ENCODE measurements at regions not wholly inside any gene's neighbourhood (a gene's known extent, or its start where the extent isn't known, plus 50 kb on each side); places are given as distances from the start of the nearest gene placed in this dataset.

DNA sequence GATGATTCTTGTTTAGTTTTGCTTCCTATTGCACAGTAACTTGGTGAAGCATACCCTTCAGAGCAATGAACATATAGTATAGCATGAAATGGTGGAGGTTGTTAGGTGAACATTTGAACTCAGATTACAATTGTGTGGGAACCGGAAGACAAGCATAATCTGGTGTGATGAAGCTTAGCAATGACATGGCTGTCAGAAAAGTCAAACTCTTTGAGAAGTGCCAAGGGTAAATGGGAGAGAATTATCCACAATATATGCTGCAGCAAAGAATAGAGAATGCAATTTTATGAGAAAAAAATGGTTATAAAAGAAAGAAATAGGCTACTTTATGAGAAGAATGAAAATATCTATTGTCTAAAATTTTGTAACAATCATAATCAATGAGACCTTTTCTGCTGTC is 1536.7 kb downstream of the SI start:
- POLR2A ChIA-PET (ENCODE audit: low non-redundant PET): interaction anchor here (0.7 kb wide), 1 partner anchor 131 kb away, joined by 4 read pairs; no protein-coding TSS in a partner anchor
- Histone ChIP-seq H3K9me3 (ENCODE audit: low read depth, low read length, poor library complexity, severe bottlenecking) (no peaks in the 10 kb centered on the region), H3K27ac (ENCODE audit: low read depth, low read length, poor library complexity, severe bottlenecking) (no peak overlapping the region), H3K27me3 (replicated peaks; ENCODE audit: insufficient read depth, low read depth, low read length, poor library complexity) (no peaks in the 10 kb centered on the region), H3K4me3 (ENCODE audit: low read depth, low read length, poor library complexity, severe bottlenecking) (no peak overlapping the region), H3K4me1 (ENCODE audit: insufficient read depth, low read length, poor library complexity, severe bottlenecking) (peaks cover 22% of the 10 kb centered on the region), H3K36me3 (ENCODE audit: insufficient read depth, low read length, poor library complexity, severe bottlenecking) (no peaks in the 10 kb centered on the region)
- no peak for DNase-seq (ENCODE audit: low spot score)
- BruUV-seq (replicated peaks): no TSS peak
- intact Hi-C loops (cut with micrococcal nuclease; ENCODE audit: unreplicated experiment): no loop called here
- CTCF ChIA-PET: no interaction called here
- TF ChIP-seq EZH2 (IDR thresholded peaks at IDR 0.05; ENCODE audit: borderline replicate concordance, low read depth, low read length, poor library complexity, severe bottlenecking): no peak
- TF ChIP-seq, protein P1, sequence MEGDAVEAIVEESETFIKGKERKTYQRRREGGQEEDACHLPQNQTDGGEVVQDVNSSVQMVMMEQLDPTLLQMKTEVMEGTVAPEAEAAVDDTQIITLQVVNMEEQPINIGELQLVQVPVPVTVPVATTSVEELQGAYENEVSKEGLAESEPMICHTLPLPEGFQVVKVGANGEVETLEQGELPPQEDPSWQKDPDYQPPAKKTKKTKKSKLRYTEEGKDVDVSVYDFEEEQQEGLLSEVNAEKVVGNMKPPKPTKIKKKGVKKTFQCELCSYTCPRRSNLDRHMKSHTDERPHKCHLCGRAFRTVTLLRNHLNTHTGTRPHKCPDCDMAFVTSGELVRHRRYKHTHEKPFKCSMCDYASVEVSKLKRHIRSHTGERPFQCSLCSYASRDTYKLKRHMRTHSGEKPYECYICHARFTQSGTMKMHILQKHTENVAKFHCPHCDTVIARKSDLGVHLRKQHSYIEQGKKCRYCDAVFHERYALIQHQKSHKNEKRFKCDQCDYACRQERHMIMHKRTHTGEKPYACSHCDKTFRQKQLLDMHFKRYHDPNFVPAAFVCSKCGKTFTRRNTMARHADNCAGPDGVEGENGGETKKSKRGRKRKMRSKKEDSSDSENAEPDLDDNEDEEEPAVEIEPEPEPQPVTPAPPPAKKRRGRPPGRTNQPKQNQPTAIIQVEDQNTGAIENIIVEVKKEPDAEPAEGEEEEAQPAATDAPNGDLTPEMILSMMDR (conservative IDR thresholded peaks at IDR 0.05; ENCODE audit: low read depth, low read length): no peak

GRCh38 chr3:163538387-163538786 is 1539.9 kb downstream of the SI start:
- ChIA-PET POLR2A (ENCODE audit: low non-redundant PET) (no interaction called here), CTCF (no interaction called here)
- TF ChIP-seq, protein P1 (conservative IDR thresholded peaks at IDR 0.05; ENCODE audit: low read depth, low read length): no peak
- TF ChIP-seq EZH2 (IDR thresholded peaks at IDR 0.05; ENCODE audit: borderline replicate concordance, low read depth, low read length, poor library complexity, severe bottlenecking): no peak
- intact Hi-C loops (cut with micrococcal nuclease; ENCODE audit: unreplicated experiment): no loop called here
- no TSS peak for BruUV-seq (replicated peaks)
- Histone ChIP-seq H3K27ac (ENCODE audit: low read depth, low read length, poor library complexity, severe bottlenecking) (no peak overlapping the region), H3K9me3 (ENCODE audit: low read depth, low read length, poor library complexity, severe bottlenecking) (no peaks in the 10 kb centered on the region), H3K27me3 (replicated peaks; ENCODE audit: insufficient read depth, low read depth, low read length, poor library complexity) (no peaks in the 10 kb centered on the region), H3K4me3 (ENCODE audit: low read depth, low read length, poor library complexity, severe bottlenecking) (no peak overlapping the region), H3K4me1 (ENCODE audit: insufficient read depth, low read length, poor library complexity, severe bottlenecking) (peaks cover 3% of the 10 kb centered on the region), H3K36me3 (ENCODE audit: insufficient read depth, low read length, poor library complexity, severe bottlenecking) (no peaks in the 10 kb centered on the region)
- no peak for DNase-seq (ENCODE audit: low spot score)

- Histone ChIP-seq H3K4me1 (ENCODE audit: insufficient read depth, low read length, poor library complexity, severe bottlenecking) (no peaks in the 10 kb centered on the region), H3K9me3 (ENCODE audit: low read depth, low read length, poor library complexity, severe bottlenecking) (no peaks in the 10 kb centered on the region), H3K4me3 (ENCODE audit: low read depth, low read length, poor library complexity, severe bottlenecking) (no peak overlapping the region), H3K27me3 (replicated peaks; ENCODE audit: insufficient read depth, low read depth, low read length, poor library complexity) (no peaks in the 10 kb centered on the region), H3K36me3 (ENCODE audit: insufficient read depth, low read length, poor library complexity, severe bottlenecking) (no peaks in the 10 kb centered on the region), H3K27ac (ENCODE audit: low read depth, low read length, poor library complexity, severe bottlenecking) (no peak overlapping the region)
- DNase-seq (ENCODE audit: low spot score): no peak
- intact Hi-C loops (cut with micrococcal nuclease; ENCODE audit: unreplicated experiment): no loop called here
- POLR2A ChIA-PET (ENCODE audit: low non-redundant PET): interaction anchor here (0.9 kb wide), 1 partner anchor 193 kb away, joined by 3 read pairs; no protein-coding TSS in a partner anchor
- no TSS peak for BruUV-seq (replicated peaks)
- CTCF ChIA-PET: no interaction called here
- no peak for TF ChIP-seq EZH2 (IDR thresholded peaks at IDR 0.05; ENCODE audit: borderline replicate concordance, low read depth, low read length, poor library complexity, severe bottlenecking)
- TF ChIP-seq, protein P1 (conservative IDR thresholded peaks at IDR 0.05; ENCODE audit: low read depth, low read length): no peak
Measured at GRCh38 chr3:163533381-163533780, 1544.9 kb downstream of the SI start.

Measured in A673 (cell line).